Cardiac septum (tissue), 1 donor: ENCODE measurements at regions not wholly inside any gene's neighbourhood (a gene's known extent, or its start where the extent isn't known, plus 50 kb on each side); places are given as distances from the start of the nearest gene placed in this dataset.
"Not testable (repeated sequence)": the region's sequence is repeated elsewhere in the genome, so short reads cannot be mapped to it uniquely, and the experiment has no call there.

Source experiments
- DNase-seq: peaks from one replicate; pipeline ENCODE4 v3.0.0-alpha.2; 2020; ENCODE audit warnings: low spot score
- intact Hi-C: fragments of 100-400 bp; cut with DNase I; formaldehyde crosslinking; loops from one replicate; pipeline ENCODE4 v1.14.0; 2022
- donor health status: DM: no; HTN: no; CAD: no.

DNA sequence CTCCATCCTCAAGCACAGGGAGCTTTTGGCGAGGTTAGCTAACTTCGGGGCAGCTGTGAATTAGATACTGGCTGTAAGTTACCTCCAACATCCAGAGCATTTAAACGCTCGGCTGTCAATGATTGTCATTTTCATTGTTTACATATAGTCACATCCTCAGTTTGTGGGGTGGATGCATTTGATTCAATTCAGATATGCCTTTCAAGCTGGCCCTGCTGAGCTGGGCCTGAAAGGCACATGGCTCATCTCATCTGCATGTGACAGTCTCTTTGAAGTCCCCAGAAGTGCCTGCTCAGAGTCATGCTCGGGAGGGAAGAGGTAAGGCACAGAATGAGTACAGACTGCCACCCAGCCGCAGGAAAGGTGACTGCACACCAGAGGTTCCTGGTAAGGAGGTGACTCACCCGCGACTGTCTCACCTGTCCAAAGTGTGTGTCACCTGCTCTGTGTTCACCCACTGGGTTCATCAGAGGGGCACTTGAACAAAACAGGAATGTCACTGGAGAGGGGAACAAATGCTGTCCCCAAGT is 281.2 kb upstream of the PLGLB2 start:
- DNase-seq, result not testable (repeated sequence)

DNA sequence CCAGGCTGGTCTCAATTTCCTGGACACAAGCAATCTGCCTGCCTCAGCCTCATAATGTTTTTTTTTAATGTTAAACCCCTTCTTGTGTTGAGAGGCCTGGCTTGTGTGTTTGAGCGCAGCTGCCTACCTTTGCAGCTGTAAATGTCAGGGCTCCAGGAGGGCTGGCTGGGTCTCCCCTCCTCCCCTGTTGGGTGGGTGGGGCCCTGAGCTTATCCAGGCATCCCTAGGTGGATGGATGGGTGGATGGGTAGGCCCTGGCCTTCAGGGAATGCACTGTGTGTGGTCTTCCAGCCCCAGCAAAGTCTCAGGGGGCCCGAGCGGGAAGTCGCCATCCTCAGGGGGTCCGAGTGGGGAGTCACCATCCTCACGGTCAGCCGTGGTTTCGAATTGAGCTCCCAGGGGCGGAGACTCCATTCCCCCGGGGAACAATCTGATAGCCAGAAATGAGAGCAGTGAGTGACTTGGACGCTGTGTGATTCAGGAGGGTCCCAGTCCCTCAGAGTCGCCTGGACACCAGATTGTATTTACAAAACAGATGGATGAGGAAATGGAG is 279.4 kb upstream of the PLGLB2 start:
- DNase-seq, intact Hi-C loops: not testable (repeated sequence)

More for the DNA sequence above, 281.2 kb upstream of the PLGLB2 start:
- intact Hi-C loops, result not testable (repeated sequence)

DNA sequence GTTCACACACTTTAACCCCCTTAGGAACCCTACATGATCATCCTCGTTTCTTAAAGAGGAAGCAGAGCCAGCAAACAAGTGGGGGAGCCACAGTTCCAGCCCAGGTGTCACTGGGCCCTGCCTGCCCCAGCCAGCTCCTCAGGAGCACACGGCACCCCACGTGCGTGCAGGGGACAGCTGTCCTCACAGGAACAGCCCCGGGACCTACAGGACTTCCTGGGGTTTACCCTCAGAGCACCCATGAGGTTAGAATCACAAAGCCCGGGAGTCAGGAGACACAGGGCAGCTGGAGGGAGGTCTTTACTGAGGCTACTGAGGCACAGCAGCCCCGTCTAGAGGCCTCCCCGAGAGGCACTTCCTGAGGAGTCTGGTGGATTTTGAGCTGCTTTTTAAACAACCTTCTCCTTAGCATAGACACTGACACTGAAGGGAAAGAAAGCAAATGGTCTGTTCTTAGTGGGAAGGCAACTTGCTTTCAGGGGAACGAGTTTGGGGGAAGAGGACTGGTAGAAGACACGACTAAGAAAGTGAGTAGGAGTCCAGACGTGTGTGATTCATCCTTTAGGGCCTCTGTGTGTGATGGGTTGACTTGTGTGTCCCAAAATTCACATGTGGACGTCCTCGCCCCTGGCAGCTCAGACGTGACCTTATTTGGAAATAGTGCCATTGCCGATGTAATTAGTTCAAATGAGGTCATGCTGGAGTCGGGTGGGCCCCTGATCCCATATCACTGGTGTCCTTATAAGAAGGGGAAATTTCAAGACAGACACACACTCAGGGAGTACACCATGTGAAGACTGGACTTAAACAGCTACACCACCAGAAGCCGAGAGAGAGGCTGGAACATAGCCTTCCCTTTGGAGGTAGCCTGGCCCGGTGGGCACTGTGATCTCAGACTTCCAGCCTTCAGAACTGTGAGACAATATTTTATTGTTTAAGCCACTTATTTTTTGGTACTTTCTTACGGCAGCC is 278.4 kb upstream of the PLGLB2 start:
- intact Hi-C loops, DNase-seq: not testable (repeated sequence)

DNA sequence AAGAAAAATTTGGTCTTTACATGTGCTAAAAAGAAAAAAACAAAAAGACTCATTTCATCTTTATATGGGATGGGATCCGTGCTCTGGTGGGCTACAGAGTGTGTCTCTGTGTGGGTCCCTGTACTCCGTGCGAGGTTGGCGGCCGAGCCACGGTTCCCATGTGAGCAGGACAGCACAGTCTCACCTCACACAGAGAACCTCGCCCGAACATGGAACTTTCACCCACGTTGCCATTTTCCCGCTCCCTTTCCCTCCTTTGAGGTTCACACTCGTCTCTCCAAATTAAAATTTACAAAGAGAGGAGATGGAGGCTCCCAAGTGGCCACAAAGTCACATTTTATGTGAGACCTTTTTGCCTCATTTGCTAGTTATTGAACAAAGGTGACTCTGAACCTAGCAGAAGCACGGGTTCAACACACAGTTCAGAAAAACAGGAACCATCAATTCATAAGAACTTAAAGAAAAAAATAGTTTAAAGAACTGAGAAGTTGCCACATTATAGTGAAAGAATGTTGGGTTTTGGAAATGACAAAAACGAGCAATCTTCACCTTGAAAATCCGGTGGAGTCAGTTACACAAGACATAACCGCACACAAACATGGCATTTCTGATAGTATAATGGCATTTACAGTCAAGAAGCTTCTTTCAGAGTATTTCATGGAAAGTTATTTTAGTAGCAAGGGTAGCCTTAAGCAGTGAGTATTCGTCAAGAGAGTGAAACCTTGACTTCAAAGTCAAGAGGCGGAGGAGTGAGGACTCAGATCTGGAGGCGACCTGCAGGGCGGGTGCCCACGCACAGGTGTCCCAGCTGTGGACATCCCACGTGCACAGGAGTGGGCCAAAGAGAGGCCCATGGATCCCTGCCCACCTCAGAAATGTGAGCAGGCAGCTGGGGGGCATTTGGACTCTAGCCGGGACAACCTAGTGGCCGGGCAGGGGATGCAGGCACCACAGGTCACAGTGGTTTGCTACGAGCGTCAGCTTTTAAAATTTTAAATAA is 277.2 kb upstream of the PLGLB2 start:
- DNase-seq, intact Hi-C loops: not testable (repeated sequence)

DNA sequence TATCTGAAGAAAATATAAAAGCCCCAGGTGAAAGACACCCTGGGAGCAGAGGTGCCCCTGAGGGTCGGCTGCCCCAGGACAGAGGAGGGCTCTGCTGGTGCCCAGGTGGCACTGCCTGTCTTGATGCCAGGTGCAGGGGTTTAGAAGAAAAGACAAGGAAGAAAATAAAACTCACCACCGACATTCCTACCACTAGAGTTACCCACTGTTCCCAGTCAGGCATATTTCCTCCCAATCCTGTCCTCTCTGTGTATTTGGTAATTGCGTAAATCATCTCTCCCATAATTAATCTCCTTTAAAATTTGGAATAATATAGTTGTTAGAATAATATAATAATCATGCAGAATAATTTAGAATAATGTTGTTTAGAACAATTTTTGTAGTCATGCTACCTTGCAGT is 276.4 kb upstream of the PLGLB2 start:
- intact Hi-C loops, DNase-seq: not testable (repeated sequence)

DNA sequence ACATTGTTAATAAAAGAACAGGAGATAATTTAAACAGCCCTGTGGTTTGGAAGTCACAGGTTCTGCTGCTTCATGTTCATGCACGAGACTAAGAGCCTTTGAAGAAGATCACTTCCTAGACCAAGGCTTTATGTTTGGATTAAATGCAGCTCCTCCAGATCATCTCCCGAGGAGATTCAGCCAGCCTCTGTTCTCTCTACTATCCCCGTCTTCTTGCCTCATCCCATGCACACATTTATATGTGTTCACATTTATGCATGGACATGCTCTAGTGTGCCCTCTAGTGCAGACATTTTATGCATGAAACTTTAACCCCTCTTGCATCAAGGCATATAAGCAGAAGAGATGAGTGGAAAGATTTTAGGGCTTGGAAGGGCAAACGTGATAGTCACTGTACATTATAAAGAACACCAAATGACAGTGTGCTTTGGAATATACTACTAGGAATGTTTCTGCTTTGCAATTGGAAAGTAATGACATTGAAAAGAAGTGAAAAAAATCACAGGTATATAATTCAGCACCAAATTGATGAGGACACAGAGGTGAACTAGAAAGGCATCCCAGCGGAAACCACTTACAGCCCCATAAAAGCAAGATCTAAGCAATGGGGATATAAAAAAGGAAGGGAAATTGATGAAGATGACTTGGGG is 271.5 kb upstream of the PLGLB2 start:
- DNase-seq, intact Hi-C loops: not testable (repeated sequence)

DNA sequence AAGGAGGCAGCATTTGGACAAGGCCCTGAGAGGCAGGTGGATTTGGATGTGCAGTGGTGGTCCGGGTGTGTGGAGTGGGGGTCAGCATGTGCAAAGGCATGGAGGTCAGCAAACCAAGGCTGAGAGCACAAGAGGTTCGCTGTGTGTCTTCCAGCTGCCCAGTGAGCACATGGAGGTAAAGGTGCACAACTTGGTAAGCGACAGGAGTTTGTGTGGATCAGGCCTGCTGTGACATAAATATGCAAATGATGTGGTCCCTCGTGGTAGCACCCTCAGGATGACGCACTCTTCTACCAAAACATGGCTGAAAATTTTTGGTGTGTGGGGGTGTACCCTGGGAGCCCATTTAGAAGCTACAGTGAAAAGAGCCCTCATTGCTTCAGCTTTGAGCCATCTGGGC is 271.0 kb upstream of the PLGLB2 start:
- DNase-seq, intact Hi-C loops: not testable (repeated sequence)

DNA sequence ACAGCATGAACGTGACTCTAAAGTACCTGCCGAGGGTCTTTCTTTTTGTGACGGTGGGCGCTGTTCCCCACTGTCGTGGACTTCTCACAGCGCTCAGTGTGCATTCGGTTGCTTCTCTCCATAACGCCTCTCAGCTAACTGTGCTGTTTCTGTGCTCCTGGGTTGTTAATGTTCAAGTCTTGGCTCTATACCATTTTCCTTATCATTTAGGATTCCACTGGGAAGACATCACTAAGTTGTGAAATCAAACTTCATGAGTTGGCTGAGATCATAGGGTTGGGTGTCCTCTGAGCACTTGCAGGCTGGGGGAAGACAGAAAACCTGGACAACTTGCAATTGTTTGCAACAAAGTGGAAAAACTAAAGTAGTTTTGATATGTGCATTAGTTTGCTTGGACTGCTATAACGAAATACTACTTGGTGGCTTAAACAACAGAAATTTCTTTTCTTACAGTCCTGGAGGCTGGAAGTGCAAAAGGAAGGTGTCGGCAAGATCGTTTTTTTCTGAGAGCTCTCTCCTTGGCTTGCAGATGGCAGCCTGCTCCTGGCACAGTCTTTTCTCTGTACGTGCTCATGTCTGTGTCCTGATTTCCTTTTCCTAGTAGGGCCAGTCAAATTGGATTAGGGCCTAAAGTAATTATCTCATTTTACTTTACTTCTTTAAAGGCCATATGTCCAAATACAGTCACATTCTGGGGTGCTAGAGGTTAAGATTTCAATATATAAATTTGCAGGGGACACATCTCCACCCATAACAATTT is 270.0 kb upstream of the PLGLB2 start:
- intact Hi-C loops, DNase-seq: not testable (repeated sequence)

DNA sequence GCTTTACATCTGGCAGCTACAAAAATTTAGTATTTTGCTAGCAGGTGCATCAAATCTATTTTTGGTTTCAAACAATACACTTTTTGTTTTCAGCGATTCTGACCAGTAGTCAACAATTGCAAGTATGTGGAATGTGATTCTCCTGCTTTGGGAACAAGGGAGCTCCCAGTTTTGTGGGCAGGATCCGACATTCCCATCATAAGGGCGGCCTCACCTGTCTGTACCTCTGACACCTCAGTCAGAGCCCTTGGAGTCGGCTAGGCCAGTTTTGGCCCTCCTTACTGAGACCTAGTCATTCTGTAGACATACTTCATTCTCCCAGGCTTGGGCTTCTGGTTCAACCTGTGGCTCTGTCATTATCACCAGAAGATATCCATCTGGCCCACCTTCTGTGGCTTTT is 269.0 kb upstream of the PLGLB2 start:
- intact Hi-C loops, DNase-seq: not testable (repeated sequence)

DNA sequence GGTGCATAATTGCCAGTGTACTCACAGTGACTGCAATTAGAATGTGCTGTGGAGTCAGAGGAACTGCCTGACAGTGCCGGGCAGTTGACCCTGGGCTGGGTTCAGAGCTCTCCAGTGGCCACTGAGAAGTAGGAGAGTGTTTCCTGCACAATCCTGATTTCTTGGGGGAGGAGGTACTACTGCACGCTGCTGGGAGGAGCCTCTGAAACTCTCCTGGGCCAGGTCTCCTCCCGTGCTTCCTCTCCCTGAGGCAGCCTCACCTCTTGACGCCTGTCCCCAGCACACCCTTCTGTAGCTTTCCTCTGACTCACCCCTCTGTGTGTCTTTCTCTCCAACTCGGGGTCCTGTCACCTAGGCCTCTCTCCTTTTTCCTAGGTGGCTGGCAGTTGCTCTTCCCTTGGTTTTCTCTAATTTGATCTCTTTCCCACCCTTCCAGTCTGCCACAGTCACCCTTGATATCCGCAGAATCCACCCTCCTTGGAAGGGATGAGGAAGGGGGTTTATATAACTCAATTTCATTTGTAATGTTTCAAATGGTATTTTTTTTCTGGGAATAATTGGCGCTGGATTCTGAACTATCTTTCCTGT is 264.7 kb upstream of the PLGLB2 start:
- DNase-seq, intact Hi-C loops: not testable (repeated sequence)

DNA sequence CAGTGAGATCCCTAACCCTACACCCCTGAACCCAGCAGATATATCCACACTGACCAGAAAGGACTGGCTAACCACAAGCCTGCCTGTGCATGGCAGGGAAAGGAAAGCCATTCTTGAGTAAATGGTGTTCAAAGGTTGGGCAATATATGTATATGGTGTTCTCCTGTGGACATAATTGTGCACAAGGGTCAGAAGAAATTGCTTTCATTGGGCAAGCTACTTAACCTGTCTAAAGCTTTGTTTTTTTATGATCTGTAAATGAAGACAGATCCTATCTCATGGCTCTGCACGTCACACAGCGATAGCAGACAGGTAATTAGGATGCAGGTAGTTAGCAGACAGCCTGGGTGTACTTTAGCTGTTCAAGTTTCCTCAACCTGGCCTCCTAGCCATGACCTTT is 263.5 kb upstream of the PLGLB2 start:
- DNase-seq, intact Hi-C loops: not testable (repeated sequence)

DNA sequence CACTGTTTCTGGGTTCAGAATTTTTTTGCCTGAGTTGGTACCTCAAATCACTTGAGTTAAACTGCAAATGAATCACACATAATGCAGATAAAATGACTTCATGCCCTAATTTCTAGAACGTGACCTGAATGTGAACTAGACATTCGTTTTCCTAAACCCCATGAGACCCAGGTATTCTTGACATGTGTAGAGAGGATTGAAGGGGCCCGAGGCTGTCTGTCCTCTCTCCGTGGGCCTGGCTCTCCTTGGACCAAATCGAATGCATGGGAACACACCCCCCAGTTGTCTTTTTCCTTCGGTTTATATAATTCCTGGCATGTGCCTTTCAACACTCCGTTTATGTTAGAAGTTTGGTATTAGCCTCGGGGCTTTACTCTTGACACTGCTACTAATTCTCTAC is 262.4 kb upstream of the PLGLB2 start:
- intact Hi-C loops, result not testable (repeated sequence)

DNA sequence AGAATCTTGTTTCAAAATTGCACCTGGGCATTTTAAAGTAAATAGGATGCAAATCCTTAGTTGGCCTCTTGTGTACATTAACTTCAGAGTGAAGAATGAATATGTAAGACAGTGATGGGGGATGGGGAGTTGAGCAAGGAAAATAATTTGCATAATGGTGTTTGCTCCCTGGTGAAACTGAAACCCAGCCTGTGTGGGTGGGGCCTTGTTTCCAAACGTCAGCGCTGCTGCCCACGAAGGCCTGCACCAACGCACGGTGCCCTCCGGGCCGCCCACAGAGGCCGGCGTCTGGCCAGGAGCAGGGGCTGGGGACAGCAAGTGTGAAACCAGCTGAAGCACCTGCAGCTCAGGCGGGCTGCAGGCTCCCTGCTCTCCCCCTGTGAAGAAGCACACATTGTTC is 262.0 kb upstream of the PLGLB2 start:
- intact Hi-C loops, DNase-seq: not testable (repeated sequence)

More for the DNA sequence above, 262.4 kb upstream of the PLGLB2 start:
- DNase-seq, result not testable (repeated sequence)

DNA sequence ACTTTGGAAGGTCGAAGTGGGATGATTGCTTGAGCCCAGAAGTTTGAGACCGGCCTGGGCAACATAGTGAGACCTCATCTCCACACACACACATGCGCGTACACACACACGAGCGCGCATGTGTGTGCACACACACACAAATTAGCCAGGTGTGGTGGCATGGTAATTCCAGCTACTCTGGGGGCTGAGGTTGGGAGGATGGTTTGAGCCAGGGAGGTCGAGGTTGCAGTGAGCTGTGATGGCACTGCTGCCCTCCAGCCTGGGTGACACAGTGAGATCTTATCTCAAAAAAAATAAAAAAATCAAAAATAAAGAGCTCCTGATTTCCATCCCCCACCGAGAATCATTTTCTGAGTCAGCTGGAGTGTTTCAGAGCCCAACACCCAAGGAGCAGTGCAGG is 261.5 kb upstream of the PLGLB2 start:
- DNase-seq, intact Hi-C loops: not testable (repeated sequence)

DNA sequence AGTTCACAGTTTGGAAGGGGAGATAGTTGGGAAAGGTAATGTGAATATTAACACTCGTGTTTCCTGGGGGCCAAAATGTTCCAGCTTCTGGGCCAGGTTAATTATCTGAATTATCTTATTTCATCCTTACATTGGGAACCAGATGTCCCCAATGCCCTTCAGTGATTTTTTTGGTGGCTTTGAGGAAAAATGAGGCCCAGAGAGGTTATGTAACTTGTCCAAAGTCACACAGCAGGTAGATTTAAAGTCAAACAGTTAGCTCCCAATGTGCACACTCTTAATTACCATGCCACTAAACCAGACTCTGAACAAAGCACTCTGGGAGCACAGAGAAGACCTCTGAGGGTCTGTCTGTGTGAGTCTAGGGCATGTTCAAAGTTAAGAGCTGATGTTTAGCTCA is 259.9 kb upstream of the PLGLB2 start:
- intact Hi-C loops, DNase-seq: not testable (repeated sequence)

DNA sequence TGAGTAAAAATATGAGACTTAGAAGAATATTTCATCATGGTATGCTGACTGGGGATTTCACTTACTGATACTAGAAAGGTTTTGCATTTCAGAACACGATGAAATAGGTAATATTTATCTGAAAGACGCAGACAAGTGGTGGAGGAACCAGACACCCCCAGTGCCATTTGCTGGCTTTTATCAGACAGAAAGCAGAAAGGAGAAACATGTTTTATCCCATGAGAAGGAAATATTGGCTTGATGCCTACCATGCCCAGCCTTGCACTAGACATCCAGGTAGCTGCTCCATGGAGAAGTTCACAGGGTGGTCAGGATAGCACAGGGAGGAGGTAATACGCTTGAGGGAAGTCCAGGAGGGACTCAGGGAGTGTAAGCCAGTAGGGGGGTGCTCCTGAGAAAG is 258.9 kb upstream of the PLGLB2 start:
- intact Hi-C loops, DNase-seq: not testable (repeated sequence)

DNA sequence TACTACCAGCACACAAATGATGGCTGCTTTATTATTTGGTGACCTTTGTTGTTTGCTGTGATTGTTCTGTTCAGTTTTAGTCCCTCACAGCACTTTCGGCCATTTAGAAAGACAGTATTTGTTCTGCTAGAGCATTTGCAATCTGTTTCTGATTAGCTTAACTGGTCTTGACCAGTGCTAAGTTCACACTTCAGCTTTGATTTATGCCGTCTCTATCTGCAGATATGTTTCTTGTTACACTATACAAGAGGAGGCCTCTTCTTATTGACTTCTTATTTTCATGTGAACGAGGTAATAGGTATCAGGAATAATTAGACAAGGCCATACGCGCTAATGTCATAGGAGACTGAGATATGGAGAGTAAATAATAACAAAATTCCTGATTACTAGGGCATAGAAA is 253.0 kb upstream of the PLGLB2 start:
- DNase-seq, intact Hi-C loops: not testable (repeated sequence)

DNA sequence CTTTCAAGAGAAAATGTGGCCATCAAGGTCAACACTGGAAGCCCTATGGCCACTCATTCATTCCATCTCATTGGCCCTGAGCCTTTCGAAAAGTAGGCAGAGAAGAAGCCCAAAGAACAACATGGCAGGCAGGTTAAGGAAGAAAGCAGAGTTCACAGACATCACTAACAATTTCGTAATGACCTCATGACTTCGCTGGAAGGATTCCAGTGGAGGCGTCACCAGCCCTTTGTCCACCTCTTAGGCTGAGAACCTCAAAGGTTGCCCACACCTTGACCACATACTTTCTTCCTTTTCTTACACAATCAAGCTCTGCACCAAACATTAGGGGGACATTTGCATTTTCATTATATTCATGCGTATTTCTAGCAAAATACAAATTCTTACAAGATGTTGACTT is 252.4 kb upstream of the PLGLB2 start:
- intact Hi-C loops, DNase-seq: not testable (repeated sequence)
